Fibroblast of upper back skin (primary cell): ENCODE measurements at regions not wholly inside any gene's neighbourhood (a gene's known extent, or its start where the extent isn't known, plus 50 kb on each side); places are given as distances from the start of the nearest gene placed in this dataset.

Experiments
- DNase-seq: peaks from one replicate; pipeline ENCODE4 v3.0.0-alpha.2; 2013

DNA sequence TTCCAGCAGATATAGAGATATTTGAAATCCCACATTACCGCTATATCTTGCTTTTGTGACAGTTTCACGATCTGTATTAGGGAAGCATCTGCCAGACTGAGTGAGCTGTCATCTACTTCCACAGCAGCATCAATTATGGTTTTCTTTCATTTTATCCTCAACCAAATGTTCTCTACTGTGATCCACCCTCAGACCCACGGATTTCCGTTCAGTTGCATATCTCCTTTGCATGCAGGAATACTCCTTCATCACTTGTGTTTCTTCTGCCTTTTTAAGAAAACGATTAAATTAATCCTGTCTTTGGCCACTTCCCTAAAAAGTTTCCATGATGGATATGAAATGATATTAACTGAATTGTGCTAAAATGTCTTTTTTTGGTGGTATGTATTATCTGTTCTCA lies 262.1 kb upstream of the ADGRB3 start:
- DNase-seq: peak; percentile 1

DNA sequence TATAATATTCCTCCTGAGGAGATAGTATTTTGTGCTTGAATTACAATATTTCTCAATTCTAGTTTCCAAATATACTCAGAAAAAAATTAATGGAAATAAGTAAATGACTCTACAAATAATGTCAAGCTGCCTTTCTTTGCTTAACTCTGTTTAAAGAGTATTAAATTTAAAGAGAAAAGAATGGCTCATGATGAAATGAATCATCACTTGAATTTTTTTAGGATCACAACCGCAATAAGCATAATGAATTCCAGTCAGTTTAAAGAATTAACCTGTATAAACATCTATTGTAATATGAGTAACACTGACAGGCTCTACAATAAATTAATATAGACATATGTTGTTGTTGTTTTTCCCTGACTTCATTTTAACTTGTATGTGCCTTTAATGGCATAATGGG lies 266.2 kb upstream of the ADGRB3 start:
- peak; percentile 10 for DNase-seq

DNA sequence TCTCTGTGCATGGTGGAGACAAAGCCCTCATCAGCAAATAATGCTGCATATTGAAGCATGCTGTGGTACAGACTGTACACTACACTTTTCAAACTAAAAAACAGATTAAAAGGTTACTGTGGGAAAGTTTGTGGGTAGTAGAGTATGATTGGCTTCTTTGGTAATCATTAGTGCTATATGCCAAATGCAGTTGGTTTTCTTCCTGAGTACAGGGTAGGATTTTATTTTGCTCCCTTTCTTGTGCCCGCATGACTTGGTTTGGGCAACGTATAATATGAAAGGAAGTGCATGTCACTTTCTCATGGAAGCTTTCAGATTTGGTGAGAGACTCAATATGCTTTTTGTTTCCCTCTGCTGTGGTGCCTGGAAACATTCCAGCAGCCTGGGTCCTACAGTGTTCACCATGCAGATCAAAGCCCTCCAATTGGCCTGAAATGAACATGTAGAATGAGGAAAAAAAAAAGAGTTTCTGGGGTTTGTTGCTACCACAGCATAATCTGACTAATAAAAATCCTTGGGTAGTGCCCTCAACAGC lies 270.7 kb upstream of the ADGRB3 start:
- DNase-seq: no peak

GRCh38 chr6:68343901-68344300 lies 291.2 kb upstream of the ADGRB3 start:
- peak; percentile 77 for DNase-seq

DNA sequence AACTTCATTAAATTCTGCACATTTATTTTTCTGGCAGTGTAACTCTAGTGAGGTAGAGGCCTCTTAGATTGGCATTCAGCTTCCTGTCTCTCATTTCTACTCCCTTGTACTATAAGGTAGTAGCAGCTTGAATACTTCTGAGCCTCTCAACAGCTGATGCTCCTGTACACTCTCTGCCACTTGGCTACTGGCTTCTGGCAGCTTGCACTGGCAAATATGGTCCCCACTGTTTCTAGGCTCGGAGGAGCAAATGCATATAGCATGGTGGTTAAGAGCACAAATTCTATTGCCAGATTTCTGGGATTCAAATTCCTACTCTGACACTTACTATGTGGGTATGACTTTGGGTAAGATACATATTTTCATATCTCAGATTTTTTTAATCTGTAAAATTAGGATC lies 292.8 kb upstream of the ADGRB3 start:
- DNase-seq: no peak

GRCh38 chr6:68339488-68340131 lies 295.5 kb upstream of the ADGRB3 start:
- no peak for DNase-seq

DNA sequence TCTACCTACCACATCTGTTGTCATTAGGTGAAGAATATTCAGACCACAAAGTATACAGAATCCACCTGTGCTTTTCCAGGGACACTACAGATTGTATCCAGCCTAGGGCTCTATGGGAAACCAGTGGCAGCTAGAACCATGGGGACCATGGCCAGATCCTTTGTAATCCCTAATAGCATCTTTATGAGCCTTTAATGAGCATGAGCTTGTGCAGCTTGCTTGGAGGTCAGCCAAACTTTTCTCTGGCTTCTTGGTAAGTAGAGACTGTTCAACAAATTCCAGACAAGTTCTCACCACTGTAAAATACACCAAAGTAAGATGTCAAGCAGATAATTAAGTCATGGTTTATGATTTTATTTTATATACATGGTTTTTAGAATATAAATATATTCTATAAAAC lies 301.6 kb upstream of the ADGRB3 start:
- DNase-seq: peak; percentile 9

GRCh38 chr6:68328156-68328555 lies 306.9 kb upstream of the ADGRB3 start:
- DNase-seq: peak; percentile 58

DNA sequence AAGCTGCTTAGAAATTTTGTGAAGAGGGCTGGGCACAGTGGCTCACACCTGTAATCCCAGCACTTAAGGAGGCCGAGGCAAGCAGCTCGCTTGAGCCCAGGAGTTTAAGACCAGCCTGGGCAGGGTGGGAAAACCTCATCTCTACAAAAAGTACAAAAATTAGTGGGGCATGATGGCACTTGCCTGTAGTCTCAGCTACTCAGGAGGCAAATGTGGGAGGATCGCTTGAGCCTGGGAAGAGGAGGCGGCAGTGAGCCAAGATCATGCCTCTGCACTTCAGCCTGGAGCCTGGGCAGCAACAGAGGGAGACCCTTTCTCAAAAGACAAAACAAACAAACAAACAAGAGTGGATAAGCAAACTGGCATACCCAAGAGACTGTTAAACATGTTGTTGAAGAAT lies 308.3 kb upstream of the ADGRB3 start:
- no peak for DNase-seq

DNA sequence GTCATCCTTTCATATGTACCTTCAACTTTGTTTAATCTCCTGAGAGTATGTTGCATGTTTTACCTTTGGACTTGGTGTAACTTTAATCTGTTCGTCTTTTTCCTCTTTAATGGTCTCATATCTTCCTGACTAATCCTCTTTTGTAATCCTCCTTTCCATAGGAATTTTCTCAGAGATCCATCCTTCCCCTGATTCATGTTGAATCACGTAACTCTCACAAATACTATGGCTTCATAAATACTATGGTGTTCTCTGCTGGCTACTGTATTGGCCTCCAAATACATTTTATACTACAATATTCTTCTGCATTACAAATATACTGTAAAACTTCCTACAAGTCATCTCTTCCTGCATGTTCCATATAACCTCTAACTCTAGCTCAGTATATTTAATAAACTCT lies 317.7 kb upstream of the ADGRB3 start:
- DNase-seq: peak; percentile 8

DNA sequence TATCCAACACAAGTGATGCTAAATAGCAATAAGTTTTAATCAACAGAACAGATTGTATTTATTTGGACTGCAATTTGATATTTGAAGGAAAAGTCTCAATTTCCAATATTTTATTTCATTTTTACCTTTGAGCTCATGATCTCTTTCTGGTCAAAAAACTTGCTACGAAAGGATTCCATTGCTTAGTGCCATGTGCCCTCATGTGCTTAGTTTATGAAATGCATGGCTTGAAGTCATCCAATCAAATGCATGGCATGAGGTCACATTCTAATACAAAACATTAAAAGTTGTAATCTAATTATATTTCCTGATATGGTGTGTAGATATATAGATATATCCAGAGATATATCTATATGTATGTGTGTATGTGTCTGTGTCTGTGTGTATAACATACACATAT lies 321.2 kb upstream of the ADGRB3 start:
- peak; percentile 26 for DNase-seq

- no peak for DNase-seq
Observed at GRCh38 chr6:68307301-68307700, 327.8 kb upstream of the ADGRB3 start.

- peak; percentile 22 for DNase-seq
Observed at GRCh38 chr6:68296126-68296525, 339.0 kb upstream of the ADGRB3 start.

GRCh38 chr6:68282646-68283045 lies 352.4 kb upstream of the ADGRB3 start:
- no peak for DNase-seq

DNA sequence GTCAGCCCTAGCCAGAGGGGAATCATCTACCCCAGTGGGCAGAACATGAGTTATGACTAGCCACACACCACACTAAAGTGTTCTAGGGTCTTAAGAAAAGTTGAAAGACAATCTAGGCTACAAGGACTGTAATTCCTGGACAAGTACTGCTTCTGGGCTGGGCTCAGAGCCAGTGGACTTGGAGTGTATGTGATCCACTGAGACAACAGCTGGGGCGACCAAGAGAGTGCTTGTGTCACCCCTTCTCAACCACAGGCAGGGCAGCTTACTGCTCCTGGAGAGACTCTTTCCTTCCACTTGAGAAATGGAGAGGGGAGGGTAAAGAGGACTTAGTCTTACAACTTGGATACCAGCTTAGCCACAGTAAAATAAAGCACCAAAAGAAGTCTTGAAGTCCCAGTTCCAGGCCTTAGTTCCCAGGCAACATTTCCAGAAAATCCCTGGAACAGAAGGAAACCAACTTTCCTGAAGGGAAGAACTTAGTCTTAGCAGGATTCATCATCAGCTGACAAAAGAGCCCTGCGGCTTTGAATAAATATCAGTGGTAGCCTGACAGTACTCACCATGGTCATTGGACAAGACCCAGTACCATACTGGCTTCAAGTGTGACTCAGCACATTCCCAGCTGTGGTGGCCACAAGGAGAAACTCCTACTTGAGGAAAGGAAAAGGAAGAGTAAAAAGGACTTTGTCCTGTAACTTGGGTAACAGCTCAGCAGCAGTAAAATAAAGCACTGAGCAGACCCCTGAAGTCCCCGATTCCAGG lies 355.1 kb upstream of the ADGRB3 start:
- peak; percentile 20 for DNase-seq

- no peak for DNase-seq
Observed at GRCh38 chr6:68273297-68273696, 361.8 kb upstream of the ADGRB3 start.

- peak; percentile 12 for DNase-seq
Observed at GRCh38 chr6:68256391-68256790, 378.7 kb upstream of the ADGRB3 start.

DNA sequence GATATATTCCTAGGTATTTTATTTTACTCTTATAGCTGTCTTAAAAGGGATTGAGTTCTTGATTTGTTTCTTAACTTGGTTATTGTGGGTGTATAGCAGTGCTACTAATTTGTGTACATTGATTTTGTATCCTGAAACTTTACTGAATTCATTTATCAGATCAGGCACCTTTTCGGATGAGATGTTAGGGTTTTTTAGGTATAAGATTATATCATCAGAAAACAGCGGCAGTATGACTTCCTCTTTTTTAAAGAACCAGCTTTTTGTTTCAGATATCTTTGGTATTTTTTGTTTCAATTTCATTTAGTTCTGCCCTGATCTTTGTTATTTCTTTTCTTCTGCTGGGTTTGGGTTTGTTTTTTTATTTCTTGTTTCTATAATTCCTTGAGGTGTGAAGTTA lies 382.4 kb upstream of the ADGRB3 start:
- no peak for DNase-seq

DNA sequence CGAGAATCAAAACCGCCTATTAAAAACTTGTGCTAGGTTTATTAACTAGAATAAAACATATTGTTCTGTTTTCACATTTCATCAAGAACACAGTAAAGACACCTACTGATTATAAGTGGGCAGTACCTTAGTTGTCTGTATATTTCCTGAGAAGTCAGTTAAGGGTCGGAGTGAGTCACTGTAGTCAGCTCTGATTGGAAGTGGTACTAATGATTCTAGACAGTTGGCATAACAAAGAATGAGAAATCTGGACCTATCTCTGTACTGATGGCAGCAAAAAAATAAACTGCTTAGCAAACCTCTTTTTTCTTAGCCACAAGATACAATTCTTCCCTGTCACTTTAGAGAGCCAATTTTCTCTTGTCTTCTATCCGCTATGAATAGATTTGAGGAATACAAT lies 387.3 kb upstream of the ADGRB3 start:
- no peak for DNase-seq

DNA sequence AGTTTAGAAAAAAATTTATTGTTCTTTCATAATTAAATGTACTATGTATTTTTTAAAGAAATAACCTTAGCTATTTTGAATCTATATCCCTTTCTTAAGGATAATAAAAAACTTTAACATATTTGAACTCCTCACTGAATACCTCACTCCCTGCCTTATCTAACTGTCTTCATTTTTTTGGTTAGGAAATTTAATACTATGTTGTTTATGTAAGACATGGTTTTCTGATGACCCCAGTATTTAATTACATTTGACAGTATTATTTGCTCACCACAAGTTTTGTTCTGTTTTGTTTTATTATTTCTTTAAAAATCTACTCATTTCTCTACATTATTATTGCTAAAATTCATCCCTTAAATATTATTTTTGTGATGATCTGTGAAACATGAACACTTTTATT lies 394.4 kb upstream of the ADGRB3 start:
- DNase-seq: no peak

- no peak for DNase-seq
Observed at GRCh38 chr6:68239034-68239433, 396.0 kb upstream of the ADGRB3 start.

GRCh38 chr6:68238097-68238601 lies 396.9 kb upstream of the ADGRB3 start:
- peak; percentile 40 for DNase-seq

DNA sequence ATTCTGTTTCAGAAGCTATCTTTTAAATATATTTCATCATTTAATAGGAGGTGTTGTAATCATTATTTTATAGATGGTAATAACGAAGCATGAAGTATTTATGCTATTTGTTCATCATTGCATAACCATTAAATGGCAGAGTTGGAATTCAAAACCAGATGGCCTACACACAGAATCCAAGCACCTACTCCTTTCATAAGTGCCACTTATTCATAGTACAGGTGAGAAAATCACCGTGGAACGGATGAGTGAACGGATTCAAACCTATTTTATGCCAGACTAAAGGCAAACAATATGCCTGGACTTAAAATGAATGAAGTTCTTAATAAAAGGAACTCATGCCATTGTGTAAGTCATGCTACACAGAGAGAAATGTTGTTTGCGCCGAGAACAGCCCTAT lies 397.9 kb upstream of the ADGRB3 start:
- DNase-seq: no peak

DNA sequence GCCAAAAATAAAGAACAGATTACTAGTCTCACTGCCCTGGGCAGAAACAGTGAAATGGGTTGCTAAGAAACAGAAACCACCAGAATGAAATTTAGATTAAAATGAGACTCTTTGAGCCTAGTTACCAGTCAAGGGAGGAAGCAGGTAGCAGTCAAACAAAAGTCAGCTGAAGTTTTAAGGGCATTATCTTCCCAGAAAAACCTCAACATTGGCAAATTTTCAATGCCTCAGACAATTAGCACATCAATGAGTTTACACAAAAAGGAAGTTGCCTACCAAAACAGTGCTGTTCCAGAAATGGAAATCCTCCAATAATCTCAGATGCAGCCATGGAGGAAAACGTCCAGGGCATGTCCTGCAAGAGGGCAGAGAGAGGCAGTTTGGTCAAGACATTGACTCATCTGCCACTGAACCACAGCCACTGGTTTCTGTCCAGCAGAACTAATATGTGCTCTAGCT lies 399.7 kb upstream of the ADGRB3 start:
- no peak for DNase-seq
